Lower leg skin (tissue), 4 donors: ENCODE measurements at regions not wholly inside any gene's neighbourhood (a gene's known extent, or its start where the extent isn't known, plus 50 kb on each side); places are given as distances from the start of the nearest gene placed in this dataset.

Source experiments
- DNase-seq, 2 donors: peaks; one replicate each; pipeline ENCODE4 v3.0.0-alpha.2; 2019; ENCODE audit warnings: low spot score in 2 of 2
- H3K4me3 ChIP-seq: fragments of 200-600 bp; sonication (generic); 2 replicates; pipeline ENCODE4 v1.5.1; 2017; ENCODE audit warnings: mild to moderate bottlenecking, low read depth; ENCODE audit not compliant: poor library complexity, severe bottlenecking
- CTCF ChIP-seq, 3 donors: fragments of 450-650 bp; IDR thresholded peaks; one replicate each; pipeline ENCODE4 v1.5.1; 2016; ENCODE audit warnings: antibody characterized with exemption in 3 of 3, mild to moderate bottlenecking in 3 of 3, moderate library complexity in 2 of 3
- POLR2A ChIP-seq, 2 donors: fragments of 450-650 bp; IDR thresholded peaks; one replicate each; pipeline ENCODE4 v1.6.1; 2016 to 2017; ENCODE audit warnings: antibody characterized with exemption in 2 of 2, mild to moderate bottlenecking in 1 of 2, moderate library complexity in 1 of 2
- WGBS, 2 donors: methylation state at CpG; one replicate each; pipeline ENCODE4 v1.1.5; 2018; 5-methylcytosine and 5-hydroxymethylcytosine counted together
- intact Hi-C: fragments of 100-400 bp; cut with DNase I; formaldehyde crosslinking; loops from one replicate; pipeline ENCODE4 v1.15.0; 2023; ENCODE audit warnings: low total_unique reads

- 42 to 63% methylated on average over 1 of the region's 1 CpG for WGBS, 2 donors
- DNase-seq, result no peak
- TF ChIP-seq POLR2A (IDR thresholded peaks at IDR 0.05) (no peak), CTCF (IDR thresholded peaks at IDR 0.05) (no peak)
- H3K4me3 ChIP-seq, result no peak overlapping the region
- intact Hi-C loops, result no loop called here
Measured at GRCh38 chr18:39424261-39424660, 1858.7 kb upstream of the CELF4 start.

GRCh38 chr18:39421276-39421675, 1855.7 kb upstream of the CELF4 start:
- intact Hi-C loops, result no loop called here
- WGBS, 2 donors, result 36 to 46% methylated on average over 3 of the region's 3 CpGs
- TF ChIP-seq CTCF (IDR thresholded peaks at IDR 0.05) (no peak), POLR2A (IDR thresholded peaks at IDR 0.05) (no peak)
- H3K4me3 ChIP-seq, result no peak overlapping the region
- no peak for DNase-seq

- intact Hi-C loops, result no loop called here
- TF ChIP-seq POLR2A (IDR thresholded peaks at IDR 0.05), result no peak
- no peak for TF ChIP-seq CTCF (IDR thresholded peaks at IDR 0.05)
- H3K4me3 ChIP-seq, result no peak overlapping the region
- no peak for DNase-seq
Measured at GRCh38 chr18:39419315-39419714, 1853.7 kb upstream of the CELF4 start.

GRCh38 chr18:39415471-39415870, 1849.9 kb upstream of the CELF4 start:
- TF ChIP-seq POLR2A (IDR thresholded peaks at IDR 0.05), result no peak
- TF ChIP-seq CTCF (IDR thresholded peaks at IDR 0.05), result no peak
- intact Hi-C loops, result no loop called here
- WGBS, 2 donors, result 91 to 92% methylated on average over 4 of the region's 4 CpGs
- no peak for DNase-seq
- no peak overlapping the region for H3K4me3 ChIP-seq

- WGBS, 2 donors, result 65 to 66% methylated on average over 4 of the region's 4 CpGs
- TF ChIP-seq POLR2A (IDR thresholded peaks at IDR 0.05), result no peak
- no peak for TF ChIP-seq CTCF (IDR thresholded peaks at IDR 0.05)
- H3K4me3 ChIP-seq, result no peak overlapping the region
- DNase-seq, result no peak
- intact Hi-C loops, result no loop called here
Measured at GRCh38 chr18:39414009-39414700, 1848.6 kb upstream of the CELF4 start.

- no peak for DNase-seq
- TF ChIP-seq POLR2A (IDR thresholded peaks at IDR 0.05) (no peak), CTCF (IDR thresholded peaks at IDR 0.05) (no peak)
- intact Hi-C loops, result no loop called here
- 89 to 93% methylated on average over 3 of the region's 3 CpGs for WGBS, 2 donors
- no peak overlapping the region for H3K4me3 ChIP-seq
Measured at GRCh38 chr18:39406941-39407340, 1841.3 kb upstream of the CELF4 start.
